Body of pancreas (tissue), 4 donors: ENCODE measurements at regions not wholly inside any gene's neighbourhood (a gene's known extent, or its start where the extent isn't known, plus 50 kb on each side); places are given as distances from the start of the nearest gene placed in this dataset.

ENCODE experiments used
- POLR2A ChIP-seq, 3 donors: fragments of 450-650 bp; IDR thresholded peaks; one replicate each; pipeline ENCODE4 v1.6.1; 2016; ENCODE audit warnings: antibody characterized with exemption in 3 of 3, mild to moderate bottlenecking in 2 of 3
- TF ChIP-seq, protein P1 (sequence below), 7 experiments: fragments of 450-650 bp in 4 of 7; fragments of 200-600 bp in 3 of 7; sonication (generic) in 3 of 7; IDR thresholded peaks; one replicate each; pipeline ENCODE4 v1.5.1; 2016 to 2019; ENCODE audit warnings: antibody characterized with exemption in 7 of 7

DNA sequence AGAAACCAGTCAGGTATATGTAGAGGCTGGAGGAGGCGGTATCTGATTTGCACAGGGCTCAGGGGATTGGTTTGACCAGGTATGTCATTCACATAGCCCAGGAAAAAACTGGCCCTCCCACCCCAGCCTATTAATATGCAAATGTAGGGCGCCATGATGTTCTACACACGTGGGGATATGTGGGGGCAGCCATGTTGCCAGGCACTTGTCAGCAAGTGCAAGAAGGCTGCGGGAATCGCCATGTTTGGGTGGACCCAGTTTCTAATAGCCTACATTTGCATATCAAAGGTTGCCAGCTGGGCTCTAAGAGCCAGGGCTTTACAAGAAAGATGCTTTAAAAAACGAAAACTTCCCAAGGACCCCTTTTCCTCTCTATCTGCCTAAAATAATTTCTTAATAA lies 335.1 kb downstream of the SMARCA1 start:
- TF ChIP-seq POLR2A (IDR thresholded peaks at IDR 0.05), result no peak
- TF ChIP-seq, protein P1, sequence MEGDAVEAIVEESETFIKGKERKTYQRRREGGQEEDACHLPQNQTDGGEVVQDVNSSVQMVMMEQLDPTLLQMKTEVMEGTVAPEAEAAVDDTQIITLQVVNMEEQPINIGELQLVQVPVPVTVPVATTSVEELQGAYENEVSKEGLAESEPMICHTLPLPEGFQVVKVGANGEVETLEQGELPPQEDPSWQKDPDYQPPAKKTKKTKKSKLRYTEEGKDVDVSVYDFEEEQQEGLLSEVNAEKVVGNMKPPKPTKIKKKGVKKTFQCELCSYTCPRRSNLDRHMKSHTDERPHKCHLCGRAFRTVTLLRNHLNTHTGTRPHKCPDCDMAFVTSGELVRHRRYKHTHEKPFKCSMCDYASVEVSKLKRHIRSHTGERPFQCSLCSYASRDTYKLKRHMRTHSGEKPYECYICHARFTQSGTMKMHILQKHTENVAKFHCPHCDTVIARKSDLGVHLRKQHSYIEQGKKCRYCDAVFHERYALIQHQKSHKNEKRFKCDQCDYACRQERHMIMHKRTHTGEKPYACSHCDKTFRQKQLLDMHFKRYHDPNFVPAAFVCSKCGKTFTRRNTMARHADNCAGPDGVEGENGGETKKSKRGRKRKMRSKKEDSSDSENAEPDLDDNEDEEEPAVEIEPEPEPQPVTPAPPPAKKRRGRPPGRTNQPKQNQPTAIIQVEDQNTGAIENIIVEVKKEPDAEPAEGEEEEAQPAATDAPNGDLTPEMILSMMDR (IDR thresholded peaks at IDR 0.05), result no peak
